Suprapubic skin (tissue), 4 donors: ENCODE measurements at regions not wholly inside any gene's neighbourhood (a gene's known extent, or its start where the extent isn't known, plus 50 kb on each side); places are given as distances from the start of the nearest gene placed in this dataset.
"Not testable (repeated sequence)": the region's sequence is repeated elsewhere in the genome, so short reads cannot be mapped to it uniquely, and the experiment has no call there.

ENCODE experiments used
- DNase-seq, 2 donors: peaks; one replicate each; pipeline ENCODE4 v3.0.0-alpha.2; 2019; ENCODE audit warnings: low spot score in 2 of 2
- H3K27ac ChIP-seq: fragments of 200-600 bp; sonication (generic); one replicate; pipeline ENCODE4 v1.5.1; 2019
- H3K27me3 ChIP-seq: fragments of 200-600 bp; sonication (generic); one replicate; pipeline ENCODE4 v1.5.1; 2019
- H3K36me3 ChIP-seq: fragments of 200-600 bp; sonication (generic); one replicate; pipeline ENCODE4 v1.5.1; 2019
- H3K4me1 ChIP-seq: fragments of 200-600 bp; sonication (generic); one replicate; pipeline ENCODE4 v1.5.1; 2019
- H3K4me3 ChIP-seq: fragments of 200-600 bp; sonication (generic); one replicate; pipeline ENCODE4 v1.5.1; 2019; ENCODE audit warnings: mild to moderate bottlenecking
- H3K9me3 ChIP-seq: fragments of 200-600 bp; sonication (generic); one replicate; pipeline ENCODE4 v1.5.1; 2019
- EP300 ChIP-seq: sonication (generic); formaldehyde crosslinking; IDR thresholded peaks from one replicate; pipeline ENCODE4 v1.6.1; 2017; ENCODE audit warnings: antibody characterized with exemption
- POLR2A ChIP-seq, 2 donors: fragments of 450-650 bp; IDR thresholded peaks; one replicate each; pipeline ENCODE4 v1.6.1; 2017; ENCODE audit warnings: antibody characterized with exemption in 2 of 2, mild to moderate bottlenecking in 2 of 2, moderate library complexity in 2 of 2
- POLR2AphosphoS5 ChIP-seq, 3 donors: sonication (generic); formaldehyde crosslinking; IDR thresholded peaks; one replicate each; pipeline ENCODE4 v1.6.1; 2017; ENCODE audit warnings: antibody characterized with exemption in 3 of 3
- WGBS: methylation state at CpG from one replicate; pipeline ENCODE4 v1.1.5; 2018; 5-methylcytosine and 5-hydroxymethylcytosine counted together
- TF ChIP-seq, protein P1 (sequence below), 2 donors: fragments of 200-600 bp in 1 of 2; fragments of 450-650 bp in 1 of 2; sonication (generic) in 1 of 2; IDR thresholded peaks; one replicate each; pipeline ENCODE4 v1.5.1; 2016 to 2019; ENCODE audit warnings: antibody characterized with exemption in 2 of 2, mild to moderate bottlenecking in 1 of 2, moderate library complexity in 1 of 2

DNA sequence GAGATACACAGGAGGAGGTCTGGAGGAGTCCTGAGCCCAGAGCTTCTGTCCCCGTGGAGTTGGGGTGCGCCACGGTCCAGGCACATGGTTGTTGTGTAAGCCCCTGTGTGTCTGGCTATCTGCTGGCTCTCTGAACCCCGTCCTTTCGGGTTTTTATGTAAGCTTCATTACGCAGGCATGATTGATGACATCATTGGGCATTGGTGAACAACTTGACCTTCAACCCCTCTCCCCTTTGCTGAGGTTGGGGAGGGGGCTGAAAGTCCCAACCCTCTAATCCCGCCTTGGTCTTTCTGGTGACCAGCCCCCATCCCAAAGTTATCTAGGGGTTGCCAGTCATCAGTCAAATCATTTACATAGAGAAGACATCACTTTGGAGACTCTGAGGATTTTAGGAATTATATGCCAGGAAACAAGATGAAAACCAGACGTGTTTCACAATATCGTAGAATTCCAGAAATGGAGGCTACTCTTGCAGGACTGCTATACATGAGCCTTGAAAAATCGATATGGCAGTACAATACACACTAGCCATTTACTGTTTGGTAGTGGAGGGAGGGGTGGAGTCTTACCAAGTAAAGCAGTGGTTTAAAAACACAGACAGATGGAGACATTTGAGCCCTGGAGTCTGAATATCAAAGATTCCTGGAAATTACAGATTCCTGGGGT lies 69.8 kb upstream of the SCAF4 start:
- no peak for DNase-seq
- no peak overlapping the region for H3K4me3 ChIP-seq
- H3K27ac ChIP-seq: no peak overlapping the region
- H3K4me1 ChIP-seq: peaks cover 30% of the 10 kb centered on the region
- no peaks in the 10 kb centered on the region for H3K36me3 ChIP-seq
- TF ChIP-seq POLR2AphosphoS5 (IDR thresholded peaks at IDR 0.05) (no peak), POLR2A (IDR thresholded peaks at IDR 0.05) (no peak), EP300 (no peak)
- TF ChIP-seq, protein P1, sequence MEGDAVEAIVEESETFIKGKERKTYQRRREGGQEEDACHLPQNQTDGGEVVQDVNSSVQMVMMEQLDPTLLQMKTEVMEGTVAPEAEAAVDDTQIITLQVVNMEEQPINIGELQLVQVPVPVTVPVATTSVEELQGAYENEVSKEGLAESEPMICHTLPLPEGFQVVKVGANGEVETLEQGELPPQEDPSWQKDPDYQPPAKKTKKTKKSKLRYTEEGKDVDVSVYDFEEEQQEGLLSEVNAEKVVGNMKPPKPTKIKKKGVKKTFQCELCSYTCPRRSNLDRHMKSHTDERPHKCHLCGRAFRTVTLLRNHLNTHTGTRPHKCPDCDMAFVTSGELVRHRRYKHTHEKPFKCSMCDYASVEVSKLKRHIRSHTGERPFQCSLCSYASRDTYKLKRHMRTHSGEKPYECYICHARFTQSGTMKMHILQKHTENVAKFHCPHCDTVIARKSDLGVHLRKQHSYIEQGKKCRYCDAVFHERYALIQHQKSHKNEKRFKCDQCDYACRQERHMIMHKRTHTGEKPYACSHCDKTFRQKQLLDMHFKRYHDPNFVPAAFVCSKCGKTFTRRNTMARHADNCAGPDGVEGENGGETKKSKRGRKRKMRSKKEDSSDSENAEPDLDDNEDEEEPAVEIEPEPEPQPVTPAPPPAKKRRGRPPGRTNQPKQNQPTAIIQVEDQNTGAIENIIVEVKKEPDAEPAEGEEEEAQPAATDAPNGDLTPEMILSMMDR (IDR thresholded peaks at IDR 0.05): no peak
- 66% methylated on average over 10 of the region's 10 CpGs for WGBS
- H3K9me3 ChIP-seq: no peaks in the 10 kb centered on the region
- H3K27me3 ChIP-seq: peaks cover 5% of the 10 kb centered on the region

DNA sequence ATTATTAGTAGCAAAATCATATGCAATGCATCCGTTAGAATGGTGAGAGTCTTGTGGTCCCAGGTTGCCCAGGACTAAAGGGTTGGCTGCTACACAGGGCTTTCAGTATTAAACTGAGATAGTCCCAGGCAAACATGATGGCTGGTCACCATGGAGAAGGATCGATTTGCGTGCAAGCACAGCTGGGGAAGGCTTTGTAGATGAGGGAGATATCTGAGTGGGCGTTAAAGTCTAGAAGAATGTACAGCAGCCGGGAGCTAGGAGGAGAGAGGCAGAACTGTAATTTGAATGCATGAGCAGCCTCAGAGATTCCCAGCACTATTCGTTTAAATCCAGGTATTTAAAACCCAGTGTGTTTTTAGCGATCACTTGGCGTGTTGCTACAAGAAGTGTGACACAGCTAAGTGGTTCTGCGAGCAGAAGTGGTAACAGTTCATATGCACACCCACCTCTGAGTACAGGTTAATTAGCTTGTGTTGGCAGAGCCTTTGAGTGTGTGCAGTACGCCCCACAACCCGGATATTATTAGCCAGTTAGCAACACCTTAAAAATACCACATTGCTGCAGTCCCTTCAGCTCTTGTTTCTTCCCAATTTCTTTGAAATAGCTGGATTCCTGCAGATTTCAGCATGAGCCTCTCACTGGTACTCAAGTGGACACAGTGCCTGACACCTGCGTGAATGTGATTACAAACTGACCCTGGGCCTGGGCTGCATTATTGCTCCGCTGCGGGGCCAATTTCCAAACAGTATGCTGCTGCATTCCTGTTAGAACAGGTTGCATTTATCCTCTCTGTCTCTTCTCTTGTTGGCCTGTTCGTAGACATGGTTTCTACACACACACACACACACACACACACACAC lies 67.2 kb upstream of the SCAF4 start:
- H3K4me3 ChIP-seq: no peak overlapping the region
- 46% methylated on average over 15 of the region's 15 CpGs for WGBS
- peak overlapping the region; percentile 80 for H3K27ac ChIP-seq
- no peaks in the 10 kb centered on the region for H3K9me3 ChIP-seq
- no peak for DNase-seq
- TF ChIP-seq POLR2AphosphoS5 (IDR thresholded peaks at IDR 0.05) (peak in 1 of 3 donors; percentile 5), POLR2A (IDR thresholded peaks at IDR 0.05) (no peak)
- peaks cover 5% of the 10 kb centered on the region for H3K27me3 ChIP-seq
- H3K4me1 ChIP-seq: peaks cover 38% of the 10 kb centered on the region
- no peaks in the 10 kb centered on the region for H3K36me3 ChIP-seq

DNA sequence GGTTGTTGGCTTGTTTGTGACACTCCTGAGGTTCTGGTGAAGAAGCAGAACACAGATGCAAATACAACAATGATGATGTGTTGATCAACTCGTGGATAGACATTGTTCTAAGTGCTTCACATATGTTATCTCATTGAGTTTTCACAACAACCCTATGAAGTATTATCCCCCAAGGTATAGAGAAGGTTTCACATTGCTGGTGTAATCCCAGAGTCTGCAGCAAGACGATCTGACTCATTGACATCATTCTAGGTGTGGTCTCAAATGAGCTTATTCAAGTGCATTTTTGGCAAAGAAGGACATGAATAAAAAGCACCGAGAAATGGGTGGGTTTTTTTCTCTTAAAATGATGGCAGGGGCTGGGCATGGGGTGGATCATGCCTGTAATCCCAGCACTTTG lies 64.1 kb upstream of the SCAF4 start:
- no peak for DNase-seq
- Histone ChIP-seq H3K36me3 (no peaks in the 10 kb centered on the region), H3K4me1 (peaks cover 38% of the 10 kb centered on the region), H3K4me3 (no peak overlapping the region), H3K9me3 (no peaks in the 10 kb centered on the region), H3K27me3 (no peaks in the 10 kb centered on the region), H3K27ac (peak overlapping the region; percentile 48)
- 30% methylated on average over 3 of the region's 3 CpGs for WGBS
- TF ChIP-seq POLR2A (IDR thresholded peaks at IDR 0.05) (no peak), POLR2AphosphoS5 (IDR thresholded peaks at IDR 0.05) (no peak), EP300 (no peak)
- TF ChIP-seq, protein P1 (IDR thresholded peaks at IDR 0.05): no peak

DNA sequence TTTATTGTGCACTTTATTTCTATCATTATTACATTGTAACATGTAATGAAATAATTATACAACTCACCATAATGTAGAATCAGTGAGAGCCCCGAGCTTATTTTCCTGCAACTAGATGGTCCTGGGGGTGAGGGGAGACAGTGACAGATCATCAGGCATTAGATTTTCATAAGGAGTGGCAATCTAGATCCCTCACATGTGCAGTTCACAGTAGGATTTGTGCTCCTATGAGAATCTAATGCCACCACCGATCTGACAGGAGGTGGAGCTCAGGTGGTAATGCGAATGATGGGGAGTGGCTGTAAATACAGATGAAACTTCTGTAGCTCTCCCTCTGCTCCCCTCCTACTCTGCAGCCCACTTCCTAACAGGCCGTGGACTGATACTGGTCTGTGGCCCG lies 58.5 kb upstream of the SCAF4 start:
- not testable (repeated sequence) for DNase-seq, H3K36me3 ChIP-seq, H3K27ac ChIP-seq, H3K27me3 ChIP-seq, H3K4me3 ChIP-seq, H3K4me1 ChIP-seq, H3K9me3 ChIP-seq
- WGBS: 95% methylated on average over 5 of the region's 5 CpGs

DNA sequence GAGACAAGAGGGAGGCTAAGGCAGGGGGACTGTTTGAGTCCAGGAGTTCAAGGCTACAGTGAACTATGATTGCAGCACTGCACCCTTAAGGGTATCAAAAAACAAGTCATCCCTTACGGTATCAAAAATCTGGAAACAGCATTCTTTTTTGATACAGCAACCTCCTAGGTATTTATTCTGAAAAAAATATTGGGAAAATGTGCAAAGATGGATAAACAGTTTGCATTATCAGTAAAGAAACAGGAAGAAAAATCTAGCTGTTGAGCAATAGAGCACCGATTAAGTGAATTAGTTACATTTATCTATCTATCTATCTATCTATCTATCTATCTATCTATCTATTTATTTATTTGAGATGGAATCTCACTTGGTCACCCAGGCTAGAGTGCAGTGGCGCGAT lies 56.7 kb upstream of the SCAF4 start:
- Histone ChIP-seq H3K4me3 (no peak overlapping the region), H3K27ac (no peak overlapping the region), H3K4me1 (peaks cover 2% of the 10 kb centered on the region), H3K36me3 (no peaks in the 10 kb centered on the region), H3K27me3 (no peaks in the 10 kb centered on the region), H3K9me3 (no peaks in the 10 kb centered on the region)
- 94% methylated on average over 4 of the region's 4 CpGs for WGBS
- TF ChIP-seq EP300 (no peak), POLR2A (IDR thresholded peaks at IDR 0.05) (no peak), POLR2AphosphoS5 (IDR thresholded peaks at IDR 0.05) (no peak)
- TF ChIP-seq, protein P1 (IDR thresholded peaks at IDR 0.05): no peak
- DNase-seq: no peak

DNA sequence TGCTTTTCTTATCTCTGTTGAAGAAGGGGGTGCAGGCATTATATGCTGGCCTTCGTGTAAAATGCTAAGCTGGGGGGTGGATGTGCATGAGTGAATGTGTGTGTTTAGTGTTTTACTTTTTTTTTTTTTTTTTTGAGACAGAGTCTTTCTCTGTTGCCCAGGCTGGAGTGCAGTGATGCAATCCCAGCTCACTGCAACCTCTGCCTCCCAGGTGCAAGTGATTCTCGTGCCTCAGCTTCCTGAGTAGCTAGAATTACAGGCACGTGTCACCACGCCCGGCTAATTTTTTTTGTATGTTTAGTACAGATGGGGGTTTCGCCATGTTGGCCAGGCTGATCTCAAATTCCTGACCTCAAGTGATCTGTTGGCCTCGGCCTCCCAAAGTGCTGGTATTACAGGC lies 55.8 kb upstream of the SCAF4 start:
- DNase-seq: not testable (repeated sequence)

More for the DNA sequence above, 55.8 kb upstream of the SCAF4 start:
- not testable (repeated sequence) for H3K4me1 ChIP-seq, H3K27ac ChIP-seq, H3K36me3 ChIP-seq, H3K4me3 ChIP-seq, H3K9me3 ChIP-seq, H3K27me3 ChIP-seq
- WGBS: 82% methylated on average over 7 of the region's 7 CpGs
